ENCODE measurements at regions not wholly inside any gene's neighbourhood (a gene's known extent, or its start where the extent isn't known, plus 50 kb on each side); places are given as distances from the start of the nearest gene placed in this dataset.
A peak's percentile ranks its signal among the peaks of the same experiment; 100 is the strongest.

DNA sequence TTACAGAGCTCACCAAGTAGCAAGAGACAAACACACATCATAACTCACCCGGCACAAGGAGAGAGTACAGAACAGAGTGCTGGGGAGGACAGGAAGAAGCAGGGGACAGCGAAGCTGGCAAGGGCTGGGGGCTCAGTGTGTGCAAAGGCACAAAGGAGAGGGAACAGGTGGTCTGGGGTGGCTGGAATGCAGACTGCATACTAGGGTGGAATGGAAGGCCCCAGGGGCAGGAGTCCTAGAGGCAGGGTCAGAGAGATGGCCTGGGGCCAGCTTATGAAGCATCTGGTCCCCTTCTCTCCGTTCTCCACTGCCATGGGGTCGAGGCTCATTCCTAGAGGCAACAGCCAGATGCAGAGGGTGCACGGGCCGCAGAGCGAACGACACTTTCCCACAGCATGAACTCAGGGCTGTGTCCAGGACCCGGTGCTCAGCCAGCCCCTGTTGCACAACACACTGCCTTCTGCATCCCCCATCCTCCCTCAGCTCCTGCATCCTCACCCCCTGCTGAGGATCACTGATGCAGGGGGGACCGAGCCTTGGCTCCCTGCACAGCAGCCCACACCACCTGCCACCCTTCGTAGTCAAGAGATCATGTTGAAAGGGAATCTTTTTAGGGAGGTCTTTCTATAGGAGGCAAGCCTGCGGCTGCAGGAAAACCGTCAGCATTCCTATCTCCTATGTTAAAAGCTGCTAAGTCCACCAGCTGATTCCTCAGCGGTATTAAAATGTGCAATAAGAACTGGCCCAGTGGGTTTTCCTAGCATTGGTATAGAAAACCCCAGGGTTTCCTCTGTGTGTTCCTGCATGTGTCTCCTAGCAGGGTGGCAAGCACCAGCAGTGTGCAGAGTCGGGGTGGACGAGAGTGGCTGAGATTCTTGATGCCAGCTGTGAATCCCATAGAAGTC, 293.5 kb downstream of the UACA start:
- no peak for DNase-seq

DNA sequence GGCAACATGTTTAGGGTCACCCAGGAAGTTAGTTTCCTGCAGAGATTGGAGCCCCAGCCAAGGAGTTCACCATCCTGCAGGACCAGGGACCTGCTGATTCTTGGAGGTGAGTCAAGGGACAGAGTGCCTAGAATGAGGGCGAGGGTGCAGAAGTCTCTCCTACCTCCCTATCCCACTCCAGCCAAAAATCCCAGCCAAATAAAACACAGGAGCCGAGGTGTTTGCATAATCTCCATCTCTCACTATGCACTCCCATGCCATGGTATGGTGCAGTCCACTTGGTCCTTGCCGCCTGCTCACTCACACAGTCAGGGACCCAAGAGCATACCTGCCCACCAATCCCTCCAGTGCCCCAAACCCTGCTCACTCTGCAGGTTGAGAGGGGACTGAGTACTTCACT, 294.2 kb downstream of the UACA start:
- DNase-seq: no peak

DNA sequence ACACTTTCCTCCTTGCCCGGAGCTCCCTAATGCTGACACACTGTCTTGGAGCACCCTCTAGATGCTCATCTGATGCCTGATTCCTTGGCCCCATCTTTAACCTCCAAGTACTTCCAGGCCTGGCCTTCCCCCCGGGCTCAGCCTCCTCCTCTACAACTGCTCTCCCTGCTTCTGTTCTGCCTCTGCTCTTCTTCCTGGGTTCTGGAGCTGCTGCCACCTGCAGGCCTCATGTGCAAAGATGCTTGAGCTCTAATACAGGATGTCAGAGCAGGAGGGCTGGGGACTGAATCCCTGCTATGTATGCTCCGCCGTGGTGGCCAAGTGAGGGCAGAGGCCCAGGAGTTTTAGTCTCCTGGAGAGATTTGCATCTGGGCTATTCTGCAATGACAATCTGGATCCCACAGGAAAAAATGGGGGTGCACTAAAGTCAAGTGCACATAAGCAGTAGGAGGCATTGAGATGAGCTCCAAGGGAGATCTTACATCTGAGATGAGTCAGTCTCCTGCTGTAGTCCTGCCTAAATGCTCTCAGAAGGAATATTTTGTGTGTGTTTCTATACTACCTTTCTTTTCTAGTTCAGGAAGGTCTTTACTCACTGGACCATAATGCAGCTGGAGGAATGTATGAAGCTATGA, 296.3 kb downstream of the UACA start:
- peak; percentile 65 for DNase-seq

DNA sequence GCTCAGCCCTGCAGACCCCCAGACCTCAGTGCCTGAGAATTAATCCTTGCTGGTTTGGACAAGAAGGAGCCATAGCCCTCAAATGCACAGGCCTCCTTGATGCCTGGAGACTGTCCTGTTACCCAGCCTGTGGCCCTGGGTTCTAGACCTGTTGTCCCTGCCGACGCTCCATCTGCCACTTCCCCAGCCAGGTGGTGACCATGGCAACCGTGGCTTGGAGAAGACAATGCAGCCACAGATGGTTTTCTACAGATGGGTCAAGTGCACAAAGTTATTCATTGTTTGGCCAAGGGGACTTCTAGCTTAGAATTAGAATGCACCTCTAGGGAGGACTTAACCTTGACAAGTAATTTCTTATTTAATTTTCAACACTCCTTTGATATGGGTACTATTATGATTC, 297.1 kb downstream of the UACA start:
- no peak for DNase-seq

DNA sequence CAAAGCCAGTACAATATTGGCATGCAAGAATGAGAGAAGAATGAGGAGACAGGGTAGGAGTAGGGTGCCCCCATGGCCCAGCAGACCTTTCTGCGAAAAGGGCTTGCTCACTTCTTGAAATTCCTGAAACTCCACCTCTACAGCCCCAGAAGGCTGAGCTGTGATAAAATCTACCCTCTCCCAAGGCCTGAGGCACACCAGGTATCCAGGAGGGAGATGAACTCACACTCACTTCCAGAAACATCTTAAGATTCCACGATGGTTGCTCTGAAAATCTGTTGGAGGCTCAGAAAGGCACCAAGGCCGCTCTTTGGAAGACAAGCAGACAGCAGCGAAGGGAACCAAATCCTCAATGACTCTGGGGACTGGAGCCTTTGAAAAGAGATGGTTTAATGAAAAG, 297.5 kb downstream of the UACA start:
- no peak for DNase-seq

DNA sequence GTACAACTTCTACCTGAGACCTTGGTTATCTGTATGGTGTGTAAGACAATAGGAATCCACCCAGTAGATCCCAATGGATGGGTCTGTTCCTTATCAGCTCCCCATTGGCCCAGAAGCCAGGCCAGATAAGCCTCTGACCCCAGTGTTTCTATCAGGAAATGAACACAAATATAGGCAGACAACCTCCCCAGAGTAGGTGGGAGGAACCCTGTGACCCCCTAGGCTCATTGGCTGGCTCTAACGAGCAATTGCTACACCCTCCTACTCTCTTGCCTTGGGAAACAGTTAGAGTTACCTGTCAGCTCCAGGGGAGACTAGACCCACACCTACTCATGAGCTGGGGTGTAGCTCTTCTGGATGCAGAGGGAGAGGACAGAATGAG, 299.9 kb downstream of the UACA start:
- no peak for DNase-seq

DNA sequence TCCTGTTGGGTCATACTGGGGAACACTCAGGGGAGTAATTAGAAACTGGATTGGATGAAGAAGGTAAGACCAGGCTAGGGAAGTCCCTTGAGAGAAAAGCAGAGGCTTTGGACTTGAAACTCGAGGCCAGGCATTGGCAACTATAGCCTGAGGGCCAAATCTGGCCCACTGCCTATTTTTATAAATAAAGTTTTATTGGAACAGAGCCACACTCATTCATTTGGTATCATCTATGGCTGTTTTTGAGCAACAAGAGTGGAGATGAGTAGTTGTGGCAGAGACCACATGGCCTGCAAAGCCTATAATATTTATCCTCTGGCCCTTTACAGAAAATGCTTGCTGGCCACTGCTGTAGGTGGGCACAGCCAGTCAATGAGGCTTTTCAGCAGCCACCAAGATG, 301.4 kb downstream of the UACA start:
- no peak for DNase-seq

DNA sequence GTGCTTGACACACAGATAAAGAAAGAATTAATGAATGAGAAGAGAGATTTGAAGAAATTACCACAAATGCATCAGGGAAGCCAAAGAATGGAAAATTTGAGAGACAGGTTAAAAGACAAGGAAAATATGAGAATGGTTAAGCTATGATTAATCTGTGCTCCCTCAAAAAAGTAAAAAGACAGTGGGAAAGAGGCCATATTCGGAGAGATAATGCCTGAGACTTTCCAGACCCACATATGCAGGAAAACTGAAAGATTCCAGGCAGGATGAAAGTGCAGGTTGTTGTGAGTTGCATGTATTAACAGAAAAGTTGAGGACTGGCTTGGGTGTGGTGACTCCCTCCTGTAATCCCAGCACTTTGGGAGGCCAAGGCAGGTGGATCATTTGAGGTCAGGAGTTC, 302.3 kb downstream of the UACA start:
- DNase-seq: no peak

DNA sequence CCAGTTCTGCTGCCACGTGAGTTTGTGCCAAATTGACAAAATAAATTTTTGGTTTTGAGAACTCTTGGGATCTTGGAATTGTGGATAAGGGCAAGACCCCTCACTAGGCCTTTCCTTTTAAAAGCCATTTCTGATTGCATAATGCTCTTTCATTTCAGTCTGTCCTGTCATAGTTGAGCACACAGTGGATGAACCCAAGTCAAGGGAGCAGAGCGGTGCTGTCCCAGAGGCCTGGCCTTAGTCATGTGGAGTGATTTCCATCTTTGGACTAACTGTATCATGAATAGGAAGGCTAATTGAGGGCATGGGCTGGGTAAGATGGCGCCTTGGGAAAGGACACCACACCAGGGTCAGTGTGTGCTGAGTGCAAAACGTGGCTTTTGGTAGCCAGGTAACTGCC, 304.0 kb downstream of the UACA start:
- DNase-seq: no peak

DNA sequence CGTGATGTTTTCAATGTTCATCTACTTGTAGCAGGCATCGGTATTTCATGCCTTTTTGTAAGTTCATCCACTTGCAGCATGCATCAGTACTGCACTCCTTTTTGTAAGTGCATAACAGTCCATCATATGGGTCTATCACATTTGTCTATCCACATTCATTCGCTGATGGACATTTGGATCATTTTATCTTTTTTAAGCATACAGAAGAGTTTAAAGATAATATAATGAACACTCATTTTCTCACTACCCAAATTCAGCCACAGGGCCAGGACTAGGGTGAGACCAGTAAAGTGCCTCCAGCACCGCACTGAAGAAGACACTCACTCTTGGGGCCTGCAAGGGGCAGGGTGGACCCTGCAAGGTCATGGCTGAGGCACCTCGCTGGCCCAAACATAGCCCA, 309.6 kb downstream of the UACA start:
- no peak for DNase-seq

DNA sequence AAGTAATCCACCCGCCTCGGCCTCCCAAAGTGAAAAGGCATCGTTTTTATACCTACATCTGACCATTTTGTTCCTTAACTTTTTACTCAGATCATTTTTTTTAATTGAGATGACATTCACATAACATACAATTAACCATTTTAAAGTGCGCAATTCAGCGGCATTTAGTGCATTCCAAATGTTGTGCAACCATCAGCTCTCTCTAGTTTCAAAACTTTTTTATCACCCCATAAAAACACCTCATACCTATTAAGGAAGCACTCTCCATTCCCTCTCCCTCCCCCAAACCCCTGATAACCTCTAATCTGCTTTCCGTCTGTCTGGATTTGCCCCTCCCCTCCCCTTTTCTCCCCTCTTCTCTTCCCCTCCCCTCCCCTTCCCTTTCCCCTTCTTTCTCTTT, 310.1 kb downstream of the UACA start:
- no peak for DNase-seq

DNA sequence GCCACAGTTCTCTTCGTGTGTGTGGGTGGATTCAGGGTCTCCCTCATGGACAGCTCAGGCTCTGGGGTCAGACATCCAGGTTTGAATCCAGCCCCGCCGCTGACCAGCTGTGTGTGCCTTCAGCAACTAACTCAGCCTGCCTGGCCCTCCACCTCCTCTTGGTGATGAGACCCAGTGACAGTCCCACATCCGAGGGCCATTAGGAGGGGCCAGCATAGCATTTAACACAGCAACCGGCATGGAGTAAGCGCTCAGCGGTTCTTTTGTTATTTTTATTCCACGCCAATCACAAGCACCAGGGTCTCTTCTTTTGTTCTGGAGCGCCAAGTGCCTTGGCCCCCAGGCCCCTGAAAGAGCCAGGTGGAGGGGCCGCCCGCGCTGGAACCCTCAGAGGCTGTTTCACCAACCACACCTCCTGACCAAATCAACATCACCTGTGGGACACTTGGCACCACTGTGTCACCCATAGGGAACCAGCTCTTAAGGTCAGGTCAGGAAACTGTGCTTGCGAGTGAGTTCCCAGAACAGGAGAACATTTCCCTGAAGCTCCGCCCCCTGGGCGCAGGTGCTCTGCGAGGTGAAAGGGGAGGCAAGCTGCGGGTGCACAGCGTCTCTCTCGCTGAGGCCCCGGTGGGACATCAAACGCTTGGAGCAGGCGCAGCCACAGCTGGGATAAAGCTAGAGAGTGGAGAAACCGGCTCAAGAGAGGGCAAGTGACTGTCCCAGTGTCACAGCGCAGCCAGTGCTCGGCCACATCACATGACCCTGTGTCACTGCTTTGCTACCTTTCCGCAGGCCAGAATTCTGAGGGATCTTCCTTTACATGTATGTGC, 311.3 kb downstream of the UACA start:
- DNase-seq: no peak

DNA sequence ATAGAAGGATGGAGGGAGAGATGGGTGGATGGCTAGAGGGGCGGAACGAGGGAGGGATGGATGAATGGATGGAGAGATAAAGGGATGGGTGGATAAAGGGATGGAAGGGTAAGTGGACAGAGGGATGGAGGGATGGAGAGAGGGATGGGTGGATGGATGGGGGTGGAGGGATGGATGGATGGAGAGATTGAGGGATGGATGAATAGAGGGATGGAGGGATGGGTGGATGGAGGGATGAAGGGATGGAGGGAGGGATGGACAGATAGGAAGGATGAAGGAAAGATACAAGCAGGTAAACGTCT, 313.3 kb downstream of the UACA start:
- no peak for DNase-seq

DNA sequence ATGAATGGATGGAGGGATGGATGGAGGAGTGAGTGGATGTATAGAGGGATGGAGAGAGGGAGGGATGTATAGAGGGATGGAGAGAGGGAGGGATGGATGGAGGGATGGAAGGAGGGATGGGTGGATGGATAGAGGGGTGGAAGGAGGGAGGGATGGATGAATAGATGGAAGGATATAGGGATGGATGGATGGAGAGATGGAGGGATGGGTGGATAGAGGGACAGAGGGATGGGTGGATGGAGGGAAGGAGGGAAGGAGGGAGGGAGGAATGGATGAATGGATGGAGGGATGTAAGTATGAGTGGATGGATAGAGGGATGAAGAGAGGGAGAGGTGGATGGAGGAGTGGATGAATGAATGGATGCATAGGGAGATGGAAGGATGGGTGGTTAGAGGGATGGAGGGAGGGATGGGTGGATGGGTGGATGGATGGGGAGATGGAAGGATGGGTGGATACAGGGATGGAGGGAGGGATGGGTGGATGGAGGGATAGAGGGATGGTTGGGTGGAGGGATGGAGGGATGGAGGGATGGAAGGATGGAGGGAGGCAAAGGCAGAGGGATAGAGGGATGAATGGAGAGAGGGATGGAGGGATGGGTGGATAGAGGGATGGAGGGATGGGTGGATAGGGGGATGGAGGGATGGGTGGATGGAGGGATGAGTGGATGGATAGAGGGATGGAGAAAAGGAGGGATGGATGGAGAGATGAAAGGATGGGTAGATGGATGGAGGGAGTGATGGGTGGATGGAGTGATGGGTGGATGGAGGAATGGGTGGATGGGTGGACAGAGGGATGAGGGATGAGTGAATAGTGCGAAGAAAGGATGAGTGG, 313.8 kb downstream of the UACA start:
- DNase-seq: no peak

DNA sequence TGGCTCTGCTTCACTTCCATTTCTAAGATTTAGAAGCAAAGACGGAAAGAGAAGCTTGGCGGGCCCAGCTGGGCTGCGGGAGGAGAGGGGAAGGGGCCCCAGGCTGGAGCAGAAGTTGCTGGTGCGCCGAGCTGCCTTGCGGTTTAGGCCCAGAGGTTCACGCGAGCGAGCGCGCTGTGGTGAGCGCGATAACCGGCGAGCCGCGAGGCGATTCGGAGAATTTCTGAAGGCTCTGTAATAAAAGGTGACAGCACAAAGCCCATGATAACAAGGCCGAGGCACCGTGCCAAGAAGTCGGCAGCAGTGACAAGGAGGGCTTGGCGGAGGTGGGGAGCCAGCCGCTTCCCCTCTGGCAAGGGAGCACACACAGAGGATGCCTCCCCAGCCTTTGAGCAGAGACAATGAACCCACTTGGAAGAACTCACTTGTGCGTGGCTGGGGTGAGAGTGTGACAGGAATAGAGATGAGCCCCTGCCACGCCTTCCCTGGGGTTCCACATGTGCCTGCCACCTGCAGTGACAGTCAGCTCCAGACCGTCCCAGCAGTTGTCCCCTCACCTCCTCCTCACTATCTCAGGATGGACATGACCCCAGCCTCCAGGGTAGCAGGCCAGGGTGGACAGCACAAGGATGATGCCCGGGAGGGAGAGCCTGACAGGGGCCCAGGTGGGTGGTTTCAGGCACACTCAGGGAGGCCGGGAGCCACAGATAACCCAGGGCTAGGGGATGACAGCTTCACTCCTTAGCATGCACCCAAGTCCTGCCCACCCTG, 315.2 kb downstream of the UACA start:
- DNase-seq: no peak

DNA sequence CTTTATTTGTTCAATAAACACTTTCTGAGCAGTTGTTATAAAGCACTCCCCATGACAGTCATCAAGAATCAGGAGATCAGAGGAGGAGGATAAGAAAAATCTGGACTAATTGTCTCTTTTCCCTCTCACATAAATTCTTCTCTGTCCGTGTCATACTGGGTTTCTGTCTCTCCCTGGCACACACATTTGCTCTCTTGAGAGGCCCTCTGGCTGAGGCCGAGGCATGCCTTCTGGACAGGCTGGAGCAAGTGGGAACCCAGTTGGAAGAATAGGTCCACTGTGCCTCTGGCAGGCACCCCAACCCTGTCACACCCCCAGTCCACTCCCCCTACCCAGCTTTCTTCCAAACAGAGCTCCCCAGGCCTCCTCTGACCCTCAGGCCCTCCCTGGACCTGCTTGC, 315.8 kb downstream of the UACA start:
- no peak for DNase-seq

DNA sequence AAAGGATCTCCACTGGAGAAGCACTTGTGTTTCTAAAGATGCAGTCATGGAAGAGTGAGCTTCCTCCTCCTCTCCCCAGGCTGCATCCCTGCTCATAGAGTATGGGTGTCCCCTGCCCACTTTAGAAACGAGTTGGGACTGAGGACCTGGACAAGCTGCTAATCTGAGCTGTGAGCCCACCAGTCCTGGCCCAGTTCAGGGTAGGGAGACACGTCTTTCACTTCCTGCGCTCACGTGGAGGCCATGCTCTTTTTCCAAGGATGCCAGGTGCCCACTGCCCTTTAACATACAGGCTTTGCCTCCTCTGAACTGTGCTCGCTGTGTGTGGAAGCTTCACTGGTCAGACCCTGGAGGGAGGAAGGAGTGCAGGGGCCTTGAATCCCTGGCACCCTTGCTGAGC, 316.3 kb downstream of the UACA start:
- no peak for DNase-seq

DNA sequence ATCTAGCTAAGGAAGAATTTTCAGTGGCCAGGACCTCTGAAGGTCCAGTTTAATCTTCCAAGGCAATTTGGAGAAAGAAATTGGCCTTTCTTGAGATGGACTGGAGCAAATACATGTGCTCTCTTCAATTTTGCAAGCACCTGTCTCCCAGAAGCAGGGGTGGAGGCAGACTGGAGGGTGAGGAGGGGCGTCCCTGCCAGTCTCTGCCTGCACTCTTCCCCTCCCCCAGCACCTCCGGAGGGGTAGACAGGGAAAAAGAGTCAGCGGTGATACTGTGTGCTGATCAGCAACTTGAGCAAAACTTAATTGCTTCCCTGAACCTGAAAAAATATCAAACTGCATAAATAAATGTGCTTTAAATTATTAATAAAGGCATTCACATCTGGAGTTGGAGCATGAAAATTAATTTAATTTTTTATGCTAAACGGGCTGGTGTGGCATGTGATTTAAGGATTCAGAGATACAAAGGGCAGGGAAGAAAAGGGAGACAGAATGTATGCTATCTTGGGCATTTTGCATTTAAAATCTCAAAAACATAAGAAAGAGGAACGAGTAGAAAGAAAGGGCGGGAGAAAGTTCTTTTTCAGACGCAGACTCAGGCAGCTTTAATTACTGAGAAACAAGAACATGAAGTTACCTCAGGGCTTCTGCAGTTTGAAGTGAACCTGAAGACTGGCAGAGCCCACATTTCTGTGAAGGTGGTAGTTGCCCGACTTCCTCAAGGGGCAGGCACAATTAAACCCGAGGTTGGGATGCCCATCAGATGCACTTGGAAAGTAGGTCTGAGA, 319.7 kb downstream of the UACA start:
- no peak for DNase-seq

DNA sequence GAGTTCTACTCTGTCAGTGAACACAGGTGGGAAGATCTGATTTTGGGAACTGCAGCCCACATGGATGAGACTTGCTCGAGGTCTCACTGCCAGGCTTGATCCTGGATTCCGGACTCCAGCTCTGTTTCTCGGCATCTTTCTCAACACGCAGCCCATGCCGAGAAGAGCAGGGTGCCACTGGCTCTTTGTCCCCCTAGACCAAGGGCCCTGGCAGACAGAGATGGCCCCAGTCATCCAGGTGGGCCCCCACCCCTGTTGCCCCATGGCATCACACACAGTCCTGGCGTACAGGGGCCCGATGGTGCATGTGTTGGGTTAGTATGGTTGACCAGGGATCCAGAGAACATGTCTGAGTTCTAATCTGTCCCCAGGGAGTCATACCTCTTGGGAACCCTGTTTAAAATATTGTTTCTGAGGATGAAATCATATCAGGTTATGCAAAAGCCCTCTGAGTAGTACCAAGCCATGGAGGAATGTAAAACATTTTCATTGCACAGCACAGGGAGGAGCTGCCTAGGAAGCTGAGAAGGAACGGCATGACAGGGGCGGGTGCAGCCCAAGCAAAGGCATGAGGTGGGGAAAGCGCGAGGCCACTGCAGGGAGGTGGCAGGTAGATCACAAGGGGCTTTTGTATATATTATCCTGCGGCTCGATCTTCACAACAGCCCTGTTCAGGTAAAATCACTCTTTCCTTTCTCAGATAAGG, 320.6 kb downstream of the UACA start:
- no peak for DNase-seq

DNA sequence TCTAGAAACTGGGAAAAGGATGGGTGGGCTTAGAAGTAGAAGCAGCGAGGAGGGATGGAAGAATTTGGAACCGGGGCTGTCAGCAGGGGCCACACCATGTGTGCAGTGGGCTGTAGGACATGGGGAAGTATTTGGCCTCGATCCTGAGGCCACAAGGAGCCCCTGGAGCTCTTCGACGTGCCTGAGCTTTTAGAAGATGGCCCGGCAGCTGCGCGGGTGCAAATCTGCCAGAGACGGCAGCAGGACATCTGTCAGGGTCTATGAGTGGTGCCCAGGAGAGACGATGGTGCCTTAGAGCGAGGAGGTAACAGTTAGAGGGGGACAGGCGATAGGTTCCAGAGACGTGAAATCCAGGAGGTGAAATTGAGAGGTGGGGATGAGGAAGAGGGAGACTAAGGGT, 321.1 kb downstream of the UACA start:
- DNase-seq: no peak
